ENCODE measurements at regions not wholly inside any gene's neighbourhood (a gene's known extent, or its start where the extent isn't known, plus 50 kb on each side); places are given as distances from the start of the nearest gene placed in this dataset.

GRCh38 chr9:6086006-6086655 lies 70.7 kb upstream of the RANBP6 start:
- H3K4me1 ChIP-seq (ENCODE audit: control insufficient read depth, insufficient read depth, low read length): no peaks in the 10 kb centered on the region
- no peak for DNase-seq
- H3K4me3 ChIP-seq (ENCODE audit: low read length): no peak overlapping the region
- no peaks in the 10 kb centered on the region for H3K36me3 ChIP-seq (ENCODE audit: control insufficient read depth, insufficient read depth, low read length)
- H3K27me3 ChIP-seq (ENCODE audit: control insufficient read depth, insufficient read depth, low read length): peaks cover 4% of the 10 kb centered on the region
- 80% methylated on average over 1 of the region's 9 CpGs for WGBS (ENCODE audit: insufficient coverage, low lambda C conversion rate)
- no peaks in the 10 kb centered on the region for H3K9me3 ChIP-seq (ENCODE audit: control insufficient read depth, low read depth, low read length)
- H3K27ac ChIP-seq (ENCODE audit: low read length): no peak overlapping the region

DNA sequence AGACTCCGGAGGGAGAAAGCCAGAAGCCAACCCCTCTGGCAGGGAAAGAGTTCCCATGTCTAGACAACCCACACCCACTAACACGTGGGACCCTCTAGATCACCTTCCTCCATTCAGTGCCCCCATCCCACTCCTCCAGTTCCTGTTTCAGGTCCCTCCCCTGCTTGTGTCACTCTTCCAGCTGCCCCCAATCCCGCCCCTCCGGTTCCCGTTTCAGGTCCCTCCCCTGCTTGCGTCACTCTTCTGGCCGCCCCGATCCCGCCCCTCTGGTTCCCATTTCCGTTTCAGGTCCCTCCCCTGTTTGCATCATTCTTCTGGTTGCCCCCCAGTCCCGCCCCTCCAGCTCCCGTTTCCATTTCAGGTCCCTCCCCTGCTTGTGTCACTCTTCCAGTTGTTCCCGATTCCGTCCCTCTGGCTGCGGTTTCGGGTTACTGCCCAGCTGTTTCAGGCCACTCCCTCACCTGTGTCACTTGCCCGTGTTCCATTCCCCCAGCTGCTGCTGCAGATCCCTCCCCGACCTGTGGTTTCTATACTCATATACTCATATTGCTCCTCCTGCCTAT lies 64.8 kb upstream of the RANBP6 start:
- no peaks in the 10 kb centered on the region for H3K4me1 ChIP-seq (ENCODE audit: control insufficient read depth, insufficient read depth, low read length)
- WGBS (ENCODE audit: insufficient coverage, low lambda C conversion rate): 0% methylated on average over 1 of the region's 18 CpGs
- peak overlapping the region; percentile 59 for H3K4me3 ChIP-seq (ENCODE audit: low read length)
- H3K36me3 ChIP-seq (ENCODE audit: control insufficient read depth, insufficient read depth, low read length): no peaks in the 10 kb centered on the region
- peaks cover 4% of the 10 kb centered on the region for H3K27me3 ChIP-seq (ENCODE audit: control insufficient read depth, insufficient read depth, low read length)
- H3K27ac ChIP-seq (ENCODE audit: low read length): peak overlapping the region; percentile 58
- peak; percentile 88 to 95 for DNase-seq
- H3K9me3 ChIP-seq (ENCODE audit: control insufficient read depth, low read depth, low read length): no peaks in the 10 kb centered on the region

DNA sequence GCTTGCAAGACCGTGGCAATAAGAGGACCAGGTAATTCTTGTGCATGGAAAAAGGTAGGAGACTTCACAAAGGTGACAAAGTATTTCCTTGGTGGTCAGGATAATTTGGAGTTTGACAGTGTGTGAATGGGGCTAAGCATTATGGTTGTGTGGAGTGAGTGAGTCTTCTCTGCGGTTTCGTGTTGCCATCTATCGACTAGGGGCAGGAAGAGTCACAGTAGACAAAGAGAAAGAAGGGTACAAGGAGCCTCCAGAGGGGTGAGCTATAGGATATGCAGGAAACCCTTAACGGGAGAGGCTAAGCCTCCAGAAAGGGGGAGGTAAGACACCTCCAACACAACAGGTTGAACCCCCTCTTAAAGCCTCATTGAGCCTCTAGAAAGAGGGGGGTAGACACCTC lies 64.0 kb upstream of the RANBP6 start:
- no peak for DNase-seq
- H3K9me3 ChIP-seq (ENCODE audit: control insufficient read depth, low read depth, low read length): no peaks in the 10 kb centered on the region
- peak overlapping the region; percentile 59 for H3K4me3 ChIP-seq (ENCODE audit: low read length)
- no peaks in the 10 kb centered on the region for H3K36me3 ChIP-seq (ENCODE audit: control insufficient read depth, insufficient read depth, low read length)
- no CpG with 5 or more reads among the region's 5 CpGs for WGBS (ENCODE audit: insufficient coverage, low lambda C conversion rate)
- no peak overlapping the region for H3K27ac ChIP-seq (ENCODE audit: low read length)
- no peaks in the 10 kb centered on the region for H3K4me1 ChIP-seq (ENCODE audit: control insufficient read depth, insufficient read depth, low read length)
- H3K27me3 ChIP-seq (ENCODE audit: control insufficient read depth, insufficient read depth, low read length): peaks cover 4% of the 10 kb centered on the region

DNA sequence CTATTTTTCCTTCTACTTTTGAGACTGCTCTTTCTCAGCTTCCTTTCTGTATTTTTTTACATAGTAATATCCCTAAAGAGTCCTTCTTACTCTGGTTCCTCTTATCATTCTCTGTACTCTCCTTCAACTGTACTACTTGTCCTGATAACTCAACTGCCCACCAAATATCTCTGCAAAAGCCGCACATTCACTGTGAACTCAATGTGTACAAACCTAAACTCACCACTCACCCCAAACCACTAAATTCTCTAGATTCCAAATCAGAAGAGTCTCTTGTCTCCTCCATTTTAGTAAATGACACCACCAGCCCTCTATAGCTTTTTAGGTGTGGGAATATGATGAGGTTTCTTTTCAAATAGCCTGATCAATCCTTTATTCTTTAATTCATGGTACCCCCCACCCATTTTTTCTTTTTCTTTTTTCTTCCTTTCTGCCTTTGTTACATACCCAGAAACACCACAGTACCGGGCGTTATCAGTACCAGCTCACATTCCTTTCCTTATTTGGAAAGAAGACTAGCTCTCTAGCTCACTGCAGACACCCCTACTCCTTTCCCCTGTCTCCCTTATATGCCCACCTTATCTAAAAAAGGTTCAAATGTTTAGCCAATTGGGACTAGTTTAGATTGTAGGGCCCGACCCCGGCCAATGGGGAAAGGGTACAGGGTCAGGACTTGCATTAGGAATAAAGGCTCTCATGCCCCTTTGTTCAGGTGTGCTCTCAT lies 63.1 kb upstream of the RANBP6 start:
- Histone ChIP-seq H3K4me3 (ENCODE audit: low read length) (no peak overlapping the region), H3K27ac (ENCODE audit: low read length) (no peak overlapping the region), H3K27me3 (ENCODE audit: control insufficient read depth, insufficient read depth, low read length) (no peaks in the 10 kb centered on the region), H3K36me3 (ENCODE audit: control insufficient read depth, insufficient read depth, low read length) (no peaks in the 10 kb centered on the region), H3K9me3 (ENCODE audit: control insufficient read depth, low read depth, low read length) (no peaks in the 10 kb centered on the region), H3K4me1 (ENCODE audit: control insufficient read depth, insufficient read depth, low read length) (no peaks in the 10 kb centered on the region)
- 29% methylated on average over 2 of the region's 5 CpGs for whole genome bisulfite sequencing (ENCODE audit: insufficient coverage, low lambda C conversion rate)
- no peak for DNase-seq

DNA sequence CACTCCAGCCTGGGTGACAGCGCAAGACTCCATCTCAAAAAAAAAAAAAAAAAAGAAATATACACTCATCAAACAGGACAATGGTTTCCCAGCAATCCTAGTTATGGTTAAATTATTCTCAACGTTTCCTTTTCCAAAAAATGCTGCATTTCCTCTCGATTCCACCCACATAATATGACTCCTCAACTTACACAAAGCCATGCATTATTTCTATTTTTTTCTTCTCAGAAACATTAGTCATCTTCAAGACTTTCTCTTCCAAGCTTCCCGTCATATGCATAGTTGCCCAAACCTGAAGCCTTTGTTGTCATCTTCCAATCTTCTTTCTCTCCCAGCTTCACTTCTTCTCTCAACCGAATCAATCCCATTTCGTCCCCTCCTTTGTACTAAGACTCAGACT lies 61.4 kb upstream of the RANBP6 start:
- H3K4me3 ChIP-seq (ENCODE audit: low read length): no peak overlapping the region
- DNase-seq: no peak
- no peaks in the 10 kb centered on the region for H3K9me3 ChIP-seq (ENCODE audit: control insufficient read depth, low read depth, low read length)
- H3K4me1 ChIP-seq (ENCODE audit: control insufficient read depth, insufficient read depth, low read length): peaks cover 4% of the 10 kb centered on the region
- H3K36me3 ChIP-seq (ENCODE audit: control insufficient read depth, insufficient read depth, low read length): no peaks in the 10 kb centered on the region
- H3K27ac ChIP-seq (ENCODE audit: low read length): no peak overlapping the region
- H3K27me3 ChIP-seq (ENCODE audit: control insufficient read depth, insufficient read depth, low read length): no peaks in the 10 kb centered on the region
- 93% methylated on average over 5 of the region's 6 CpGs for WGBS (ENCODE audit: insufficient coverage, low lambda C conversion rate)

DNA sequence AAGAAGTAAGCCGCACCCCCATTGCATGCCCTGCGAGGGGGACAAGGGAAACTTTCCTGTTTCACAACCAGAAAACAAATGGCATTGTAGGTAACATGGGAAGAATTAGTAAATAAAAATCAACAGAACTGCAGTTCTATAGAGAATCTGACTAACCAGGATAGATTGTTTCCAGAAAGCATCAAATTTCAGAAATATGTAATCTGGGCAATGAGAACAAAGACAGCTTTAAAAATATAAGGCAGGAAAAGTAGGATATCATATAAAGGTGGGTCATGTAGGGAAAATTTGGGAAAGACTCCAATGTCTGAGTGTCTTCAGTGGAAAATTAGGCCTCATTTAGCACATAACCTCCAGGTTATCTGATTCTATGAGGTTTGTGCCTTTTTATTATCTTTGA lies 58.3 kb upstream of the RANBP6 start:
- H3K4me1 ChIP-seq (ENCODE audit: control insufficient read depth, insufficient read depth, low read length): peaks cover 4% of the 10 kb centered on the region
- no peak for DNase-seq
- H3K36me3 ChIP-seq (ENCODE audit: control insufficient read depth, insufficient read depth, low read length): no peaks in the 10 kb centered on the region
- no peaks in the 10 kb centered on the region for H3K9me3 ChIP-seq (ENCODE audit: control insufficient read depth, low read depth, low read length)
- H3K27me3 ChIP-seq (ENCODE audit: control insufficient read depth, insufficient read depth, low read length): no peaks in the 10 kb centered on the region
- no CpG with 5 or more reads among the region's 2 CpGs for WGBS (ENCODE audit: insufficient coverage, low lambda C conversion rate)
- no peak overlapping the region for H3K4me3 ChIP-seq (ENCODE audit: low read length)
- no peak overlapping the region for H3K27ac ChIP-seq (ENCODE audit: low read length)

- no CpG with 5 or more reads among the region's 7 CpGs for WGBS (ENCODE audit: insufficient coverage, low lambda C conversion rate)
- H3K4me3 ChIP-seq (ENCODE audit: low read length): no peak overlapping the region
- H3K36me3 ChIP-seq (ENCODE audit: control insufficient read depth, insufficient read depth, low read length): no peaks in the 10 kb centered on the region
- H3K27me3 ChIP-seq (ENCODE audit: control insufficient read depth, insufficient read depth, low read length): no peaks in the 10 kb centered on the region
- peaks cover 4% of the 10 kb centered on the region for H3K4me1 ChIP-seq (ENCODE audit: control insufficient read depth, insufficient read depth, low read length)
- DNase-seq: no peak
- H3K27ac ChIP-seq (ENCODE audit: low read length): no peak overlapping the region
- no peaks in the 10 kb centered on the region for H3K9me3 ChIP-seq (ENCODE audit: control insufficient read depth, low read depth, low read length)
These were observed 57.4 kb upstream of the RANBP6 start for GRCh38 chr9:6072865-6073264.

DNA sequence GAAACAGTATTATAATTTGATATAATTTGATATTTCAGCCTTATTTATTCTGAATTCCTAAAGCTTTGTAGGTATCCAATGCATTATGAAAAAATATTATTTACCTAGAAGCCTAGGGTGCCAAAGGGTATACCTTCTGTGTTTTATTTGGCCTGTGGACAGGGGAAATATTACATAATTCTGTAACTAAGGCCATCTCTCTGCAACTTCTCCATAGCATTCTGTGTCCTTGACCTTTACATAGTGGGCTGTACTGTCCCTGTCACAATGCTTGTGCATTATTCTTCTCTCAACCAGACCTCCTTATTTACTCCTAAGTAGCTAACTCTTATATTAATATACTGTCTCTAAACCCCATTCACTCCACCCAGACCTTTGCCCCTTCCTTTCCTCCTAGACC lies 57.0 kb upstream of the RANBP6 start:
- Histone ChIP-seq H3K27me3 (ENCODE audit: control insufficient read depth, insufficient read depth, low read length) (no peaks in the 10 kb centered on the region), H3K36me3 (ENCODE audit: control insufficient read depth, insufficient read depth, low read length) (no peaks in the 10 kb centered on the region), H3K4me1 (ENCODE audit: control insufficient read depth, insufficient read depth, low read length) (peaks cover 4% of the 10 kb centered on the region), H3K4me3 (ENCODE audit: low read length) (no peak overlapping the region), H3K9me3 (ENCODE audit: control insufficient read depth, low read depth, low read length) (no peaks in the 10 kb centered on the region), H3K27ac (ENCODE audit: low read length) (no peak overlapping the region)
- no peak for DNase-seq

DNA sequence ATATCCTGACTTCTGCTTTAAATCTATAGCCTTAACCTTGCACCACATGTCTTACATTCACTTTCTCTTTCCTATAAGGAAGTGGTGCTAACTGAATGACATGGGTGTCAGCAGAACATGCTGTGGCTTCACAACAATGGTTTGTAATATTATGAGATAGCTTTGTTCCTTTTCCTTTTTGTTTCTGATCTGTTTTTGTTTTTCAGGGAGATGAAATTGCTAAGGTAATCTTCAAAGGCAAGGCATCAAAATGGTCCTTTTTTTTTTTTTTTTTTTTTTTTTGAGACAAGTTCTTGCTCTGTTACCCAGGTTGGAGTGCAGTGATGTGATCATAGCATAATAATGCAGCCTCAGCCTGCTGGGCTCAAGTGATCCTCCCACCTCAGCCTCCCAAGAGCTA lies 53.6 kb upstream of the RANBP6 start:
- peaks cover 4% of the 10 kb centered on the region for H3K4me1 ChIP-seq (ENCODE audit: control insufficient read depth, insufficient read depth, low read length)
- peaks cover 2% of the 10 kb centered on the region for H3K27me3 ChIP-seq (ENCODE audit: control insufficient read depth, insufficient read depth, low read length)
- no peak overlapping the region for H3K4me3 ChIP-seq (ENCODE audit: low read length)
- no peak overlapping the region for H3K27ac ChIP-seq (ENCODE audit: low read length)
- H3K36me3 ChIP-seq (ENCODE audit: control insufficient read depth, insufficient read depth, low read length): no peaks in the 10 kb centered on the region
- H3K9me3 ChIP-seq (ENCODE audit: control insufficient read depth, low read depth, low read length): no peaks in the 10 kb centered on the region
- peak; percentile 22 to 62 for DNase-seq

GRCh38 chr9:6067426-6067825 lies 52.0 kb upstream of the RANBP6 start:
- H3K36me3 ChIP-seq (ENCODE audit: control insufficient read depth, insufficient read depth, low read length): no peaks in the 10 kb centered on the region
- no peak overlapping the region for H3K27ac ChIP-seq (ENCODE audit: low read length)
- no CpG with 5 or more reads among the region's 2 CpGs for WGBS (ENCODE audit: insufficient coverage, low lambda C conversion rate)
- H3K9me3 ChIP-seq (ENCODE audit: control insufficient read depth, low read depth, low read length): no peaks in the 10 kb centered on the region
- H3K4me1 ChIP-seq (ENCODE audit: control insufficient read depth, insufficient read depth, low read length): no peaks in the 10 kb centered on the region
- peaks cover 2% of the 10 kb centered on the region for H3K27me3 ChIP-seq (ENCODE audit: control insufficient read depth, insufficient read depth, low read length)
- no peak for DNase-seq
- H3K4me3 ChIP-seq (ENCODE audit: low read length): no peak overlapping the region

All from large intestine (tissue), 3 donors.